ENCODE measurements at regions not wholly inside any gene's neighbourhood (a gene's known extent, or its start where the extent isn't known, plus 50 kb on each side); places are given as distances from the start of the nearest gene placed in this dataset.
A peak's percentile ranks its signal among the peaks of the same experiment; 100 is the strongest.
"Not testable (repeated sequence)": the region's sequence is repeated elsewhere in the genome, so short reads cannot be mapped to it uniquely, and the experiment has no call there.

DNA sequence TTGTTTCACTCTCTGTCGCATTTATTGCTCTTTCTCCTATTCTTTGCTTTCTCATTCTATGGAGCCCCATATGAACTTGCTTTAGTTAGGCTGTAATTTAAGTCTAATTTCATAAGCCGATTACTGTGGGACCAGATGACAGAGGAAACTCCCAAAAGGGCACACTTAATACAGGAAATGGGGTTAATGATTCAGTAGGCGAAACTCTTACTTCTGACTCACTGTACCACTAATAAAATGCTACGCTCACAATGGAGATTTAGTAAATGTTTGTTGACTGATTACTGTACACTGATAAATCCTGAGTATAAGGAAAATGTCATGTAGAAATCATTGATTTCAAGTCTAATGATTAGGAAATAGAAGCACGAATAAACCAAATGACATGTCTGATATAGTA, 276.4 kb downstream of the KLF5 start:
- DNase-seq (ENCODE audit: low spot score) = no peak

DNA sequence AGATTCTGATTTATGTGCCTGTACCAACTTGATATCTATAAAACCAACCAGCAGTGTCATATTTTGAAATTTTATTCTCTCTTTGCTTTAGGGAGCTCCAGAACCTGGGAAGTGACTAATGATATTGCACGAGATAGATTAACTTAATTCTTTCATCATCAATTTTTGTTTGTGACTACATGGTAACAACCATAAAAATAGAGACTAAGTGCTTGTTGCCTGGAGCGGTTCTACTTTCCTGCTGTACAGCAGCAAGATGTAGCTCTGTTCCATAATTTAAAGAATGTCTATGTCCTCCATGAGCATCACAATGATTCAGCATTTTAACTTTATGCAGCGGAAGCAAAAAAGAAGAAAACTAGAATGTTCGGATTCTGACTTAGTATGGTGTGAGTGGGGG, 275.6 kb downstream of the KLF5 start:
- no peak for DNase-seq (ENCODE audit: low spot score)

DNA sequence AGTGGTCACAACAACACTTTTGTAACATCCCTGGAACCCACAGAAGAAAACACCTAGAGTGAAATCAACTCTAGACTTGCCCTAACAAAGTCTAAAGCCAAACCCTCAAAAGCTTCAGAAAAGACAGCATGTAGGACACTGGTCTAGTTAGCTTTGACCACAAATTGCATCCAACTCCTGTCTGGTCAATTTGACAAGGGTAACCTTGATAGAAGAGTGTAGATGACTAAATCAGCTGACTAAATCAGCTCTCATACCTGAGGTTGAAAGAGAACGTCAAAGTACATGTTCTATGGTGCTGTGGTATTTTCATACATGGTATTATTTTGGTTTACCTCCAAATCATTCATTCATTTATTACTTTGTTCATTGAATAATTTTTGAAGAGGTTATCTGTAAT, 272.8 kb downstream of the KLF5 start:
- no peak for DNase-seq (ENCODE audit: low spot score)

DNA sequence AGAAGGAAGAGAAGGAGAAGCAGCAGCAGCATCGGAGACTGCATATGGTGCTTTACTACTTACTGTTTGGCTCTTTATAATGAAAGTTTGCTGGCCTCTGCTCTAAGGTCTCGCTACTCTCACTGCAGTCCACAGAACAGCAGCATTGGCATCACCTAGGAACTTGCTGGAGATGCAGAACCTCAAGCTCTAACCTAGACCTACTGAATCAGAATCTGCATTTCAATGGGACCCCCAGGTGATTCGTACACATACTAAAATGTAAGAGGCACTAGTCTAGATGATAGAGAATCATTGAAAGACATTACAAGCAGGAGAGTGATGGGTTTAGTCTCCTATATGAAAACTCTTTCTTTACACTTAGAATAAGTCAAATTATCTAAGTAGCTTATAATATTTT, 270.6 kb downstream of the KLF5 start:
- no peak for DNase-seq (ENCODE audit: low spot score)

DNA sequence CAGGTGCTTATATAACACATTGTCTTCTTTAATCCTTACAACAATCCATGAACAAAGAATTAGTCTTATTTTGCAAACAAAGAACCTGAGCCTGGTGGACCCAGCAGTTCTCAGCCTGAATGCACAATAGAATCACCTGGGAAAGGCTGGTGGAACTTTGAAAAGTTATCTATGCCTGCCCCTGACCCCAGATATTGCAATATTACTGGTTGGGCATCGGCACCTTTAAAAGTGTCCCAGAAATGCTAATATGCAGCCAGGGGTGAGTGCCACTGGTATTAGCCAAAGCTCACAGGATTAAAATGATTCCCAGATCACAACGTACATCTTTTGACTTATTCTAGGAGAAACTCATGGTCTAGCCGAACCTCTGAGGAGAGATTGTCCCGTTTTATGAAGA, 268.8 kb downstream of the KLF5 start:
- no peak for DNase-seq (ENCODE audit: low spot score)

DNA sequence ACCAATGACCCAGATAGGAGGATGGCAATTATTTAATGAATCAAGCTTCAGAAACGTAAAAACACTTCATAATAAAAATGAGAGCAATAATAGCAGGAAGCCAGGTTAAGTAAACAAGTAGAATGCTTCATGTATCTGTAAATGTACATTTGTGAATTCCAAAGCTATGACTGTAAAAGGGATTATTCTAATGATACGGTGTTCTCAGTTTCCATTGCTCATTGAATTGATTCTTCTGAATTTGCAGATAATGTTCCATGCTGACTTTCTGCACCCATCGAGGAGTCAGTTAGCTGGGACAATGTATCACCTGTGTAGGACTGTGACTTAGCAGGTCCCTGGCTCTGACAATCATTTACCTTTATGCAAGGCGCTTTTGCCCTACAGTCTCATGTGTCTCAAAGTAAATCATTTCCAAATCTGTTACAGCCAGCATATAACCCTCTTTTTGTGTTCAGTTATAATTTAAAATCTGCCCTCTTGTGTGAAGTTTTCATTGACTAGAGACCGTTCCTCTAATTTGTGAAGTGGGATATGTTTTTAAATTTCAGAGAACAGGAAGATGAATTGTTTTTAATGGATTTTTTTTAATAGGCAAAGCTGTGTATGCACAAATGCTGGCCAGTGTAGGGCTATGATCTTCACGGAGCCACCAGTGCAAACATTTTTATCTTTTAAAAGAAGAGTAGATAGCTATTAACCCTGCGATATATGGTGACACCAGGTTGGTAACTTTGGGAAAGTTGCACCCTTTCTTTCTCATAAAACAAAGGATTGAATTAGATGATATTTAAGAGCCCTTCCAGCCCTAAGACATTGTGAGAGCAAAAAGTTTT, 267.1 kb downstream of the KLF5 start:
- no peak for DNase-seq (ENCODE audit: low spot score)

DNA sequence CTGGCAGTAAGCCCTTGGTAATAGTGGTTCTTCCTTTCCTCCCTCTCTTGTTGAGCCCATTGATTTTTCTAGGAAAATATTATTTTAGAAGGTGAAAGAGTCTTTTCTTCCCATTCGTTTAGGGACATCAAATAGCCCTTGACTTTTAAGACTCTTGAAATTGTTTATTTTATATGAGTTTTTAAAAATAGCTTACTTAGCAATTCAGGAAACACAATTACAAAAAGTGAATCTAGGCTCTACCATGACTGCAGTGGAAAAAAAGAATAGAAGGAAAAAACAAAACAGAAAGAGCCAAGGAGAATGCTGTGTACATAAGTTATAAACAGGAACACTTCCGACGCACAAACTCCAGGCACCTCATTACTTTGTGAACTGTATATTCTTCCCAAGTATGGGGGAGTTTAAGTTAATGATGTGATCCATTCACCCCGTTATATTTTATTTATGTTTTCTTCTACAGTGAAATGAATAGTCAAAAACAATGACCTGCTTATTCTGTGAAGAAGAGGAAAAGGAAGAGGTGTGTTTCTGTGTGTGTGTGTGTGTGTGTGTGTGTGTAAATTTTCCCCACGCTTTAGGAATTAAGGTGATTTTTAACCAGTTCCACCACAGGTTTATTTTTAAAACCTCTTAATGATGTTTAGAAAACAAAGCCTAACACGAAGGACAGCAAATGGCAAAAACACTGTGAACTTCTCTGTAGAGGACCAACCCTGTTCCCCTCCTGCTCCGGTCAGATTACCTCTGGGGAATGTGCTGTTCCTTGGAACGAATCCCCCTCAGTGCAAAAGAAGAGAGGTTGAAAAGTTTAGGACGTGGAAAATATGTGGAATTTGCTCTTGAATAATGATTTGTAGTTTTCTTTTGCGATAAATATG, 266.3 kb downstream of the KLF5 start:
- no peak for DNase-seq (ENCODE audit: low spot score)

DNA sequence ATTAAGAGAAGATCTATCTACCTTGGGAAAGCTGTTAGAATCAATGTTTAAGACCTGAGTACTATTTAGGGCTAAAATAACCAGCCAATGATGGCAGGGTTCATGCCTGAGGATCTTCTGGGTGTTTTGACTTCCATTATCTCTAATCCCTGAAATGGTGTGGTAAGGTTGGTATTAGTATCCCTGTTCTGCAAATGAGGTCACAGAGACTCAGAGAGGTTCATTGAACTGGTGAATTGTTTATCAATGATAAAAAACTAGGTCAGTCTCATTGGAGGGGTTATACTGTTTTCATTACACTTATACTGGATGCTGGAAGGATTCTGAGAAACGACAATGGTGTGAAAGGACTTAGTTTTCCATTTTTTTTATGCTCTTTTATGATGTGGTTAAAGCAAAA, 264.8 kb downstream of the KLF5 start:
- DNase-seq (ENCODE audit: low spot score) = no peak

DNA sequence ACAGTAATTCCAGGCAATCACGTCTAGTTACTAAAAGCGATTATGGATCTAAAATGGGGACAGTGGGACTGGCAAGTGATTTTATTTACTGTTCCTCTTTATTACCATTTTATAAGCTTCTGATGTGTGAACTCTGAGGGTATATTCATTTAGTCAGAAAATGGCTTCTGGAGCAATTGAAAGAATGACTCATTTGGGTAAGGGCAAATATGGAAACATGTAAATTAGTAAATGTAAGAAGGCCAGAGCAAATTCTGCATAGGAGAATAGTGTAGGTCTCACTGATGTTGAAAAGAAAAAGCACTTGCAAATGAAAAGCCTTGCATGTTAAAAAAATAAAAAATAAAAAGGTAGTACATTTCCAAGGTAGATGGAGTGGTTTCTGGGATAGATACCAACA, 262.2 kb downstream of the KLF5 start:
- no peak for DNase-seq (ENCODE audit: low spot score)

DNA sequence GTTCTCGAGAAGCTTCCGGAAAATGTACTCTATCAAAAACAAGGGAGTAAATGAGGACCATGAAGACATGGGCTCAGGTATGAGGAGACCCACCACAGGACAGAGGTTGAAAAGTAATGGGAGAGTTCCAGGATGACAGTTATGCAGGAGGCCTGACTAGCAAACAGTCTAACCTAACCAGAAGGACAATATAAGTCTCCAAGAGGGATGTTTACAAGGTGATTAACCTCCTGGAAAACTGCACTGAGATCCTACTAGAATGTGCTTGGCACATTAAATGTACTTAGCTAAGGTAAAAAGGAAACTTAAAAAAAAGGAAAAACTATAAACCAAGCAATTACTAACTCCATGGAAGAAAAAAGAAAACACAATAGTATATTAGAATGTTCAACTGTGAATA, 258.3 kb downstream of the KLF5 start:
- DNase-seq (ENCODE audit: low spot score) = no peak

DNA sequence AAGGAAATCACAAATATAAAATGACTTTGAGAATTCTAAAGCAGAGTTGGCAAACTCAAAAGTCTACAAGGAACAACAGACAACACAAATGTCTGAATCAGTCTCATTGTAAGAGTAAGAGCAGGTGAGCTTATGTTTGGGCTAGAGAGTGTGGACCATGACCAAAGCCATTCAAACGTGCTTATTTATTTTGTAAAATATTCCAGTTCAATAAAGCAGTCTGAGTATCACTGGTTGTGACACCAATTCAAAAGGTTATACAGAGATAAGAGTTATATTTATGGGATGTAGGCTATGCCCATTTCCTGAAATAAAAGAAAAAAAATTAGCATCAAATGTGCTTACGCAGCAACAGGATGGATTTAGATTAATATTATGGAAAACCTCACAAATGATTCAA, 251.6 kb downstream of the KLF5 start:
- no peak for DNase-seq (ENCODE audit: low spot score)

DNA sequence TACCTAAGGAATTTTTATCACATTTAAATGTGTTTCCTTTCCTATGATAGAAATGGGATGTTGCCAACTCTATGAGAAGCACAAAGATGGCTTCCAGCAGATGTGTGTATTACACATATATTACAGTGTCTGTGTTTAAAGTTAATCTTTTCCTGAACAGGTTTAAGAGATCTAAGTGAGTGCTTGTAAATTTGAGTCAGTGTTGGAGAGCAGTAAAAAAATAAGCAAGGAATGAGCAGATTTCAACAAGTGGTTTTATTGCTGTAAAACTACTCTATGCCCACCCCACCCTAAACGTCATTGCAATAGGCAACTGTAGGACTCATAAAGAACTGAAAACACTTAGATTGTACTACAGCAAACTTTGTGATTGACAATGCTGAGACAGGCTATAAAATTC, 248.7 kb downstream of the KLF5 start:
- DNase-seq (ENCODE audit: low spot score) = no peak

DNA sequence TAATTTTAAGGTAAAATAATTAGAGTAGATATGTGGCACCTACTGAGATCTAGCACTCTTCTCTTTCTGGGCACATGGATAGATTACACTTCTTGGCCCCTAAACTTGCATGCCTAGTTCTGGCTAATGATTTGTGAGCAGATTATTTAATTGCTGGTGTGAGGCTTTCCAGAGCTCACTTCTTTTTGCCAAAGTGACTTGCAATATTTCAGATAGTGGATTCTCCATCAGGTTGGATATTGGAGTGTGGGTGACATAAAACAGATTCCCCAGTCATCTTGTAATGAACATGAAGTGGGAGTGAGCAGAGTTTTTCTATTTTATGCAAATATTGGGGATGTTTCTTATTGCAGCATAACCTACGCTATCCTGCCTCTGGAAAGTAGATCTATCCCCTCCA, 247.9 kb downstream of the KLF5 start:
- no peak for DNase-seq (ENCODE audit: low spot score)

DNA sequence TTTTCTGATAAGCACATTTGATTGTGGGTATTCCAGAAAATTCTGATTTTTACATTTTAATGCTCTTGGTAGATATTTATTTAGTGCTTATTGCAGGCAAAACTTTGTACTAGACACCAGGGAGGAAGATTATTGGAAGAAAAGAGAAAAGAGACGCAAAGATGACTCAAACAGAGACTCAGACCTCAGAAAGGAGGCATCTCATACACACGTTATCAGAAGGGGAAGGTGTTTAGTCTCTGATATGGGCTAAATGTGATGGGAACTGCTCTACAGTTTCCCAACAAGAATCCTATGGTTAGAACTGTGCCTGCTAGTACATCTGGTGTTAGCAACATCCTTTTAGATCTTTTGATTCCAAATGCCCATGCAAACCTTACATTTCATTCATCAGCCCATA, 245.6 kb downstream of the KLF5 start:
- no peak for DNase-seq (ENCODE audit: low spot score)

DNA sequence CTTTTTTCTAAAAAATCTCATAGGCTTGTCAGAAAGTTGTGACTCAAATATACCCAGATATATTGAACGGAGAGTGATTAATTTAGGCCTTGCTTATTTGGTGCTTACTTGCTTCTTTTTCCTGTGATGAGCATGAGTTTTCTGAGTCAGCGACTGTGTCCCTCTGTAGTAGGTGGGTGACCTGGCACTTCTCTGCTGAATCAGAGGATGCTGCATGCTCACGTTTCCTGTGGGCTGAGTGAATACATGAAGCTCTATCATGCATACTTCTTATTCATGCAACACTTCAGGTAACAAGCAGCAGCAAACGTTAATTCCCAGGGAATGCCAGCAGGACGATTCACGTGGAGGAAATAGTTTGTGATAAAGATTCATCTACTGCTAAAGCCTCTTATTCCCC, 245.0 kb downstream of the KLF5 start:
- peak; percentile 7 for DNase-seq (ENCODE audit: low spot score)

DNA sequence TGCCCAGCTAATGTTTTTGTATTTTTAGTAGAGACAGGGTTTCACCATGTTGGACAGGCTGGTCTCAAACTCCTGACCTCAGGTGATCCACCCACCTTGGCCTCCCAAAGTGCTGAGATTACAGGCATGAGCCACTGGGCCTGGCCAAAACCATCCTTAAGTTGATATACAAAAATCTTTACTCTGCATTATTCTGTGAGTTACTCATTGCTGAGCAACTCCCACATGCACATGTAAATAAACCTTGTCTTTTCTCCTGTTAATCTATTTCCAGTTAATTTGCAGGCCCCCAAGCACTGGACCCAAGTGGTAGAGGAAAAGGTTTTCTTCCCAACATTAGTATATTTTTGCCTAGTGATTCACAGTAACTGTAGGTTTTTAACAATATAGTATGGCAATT, 242.8 kb downstream of the KLF5 start:
- DNase-seq (ENCODE audit: low spot score) = not testable (repeated sequence)

DNA sequence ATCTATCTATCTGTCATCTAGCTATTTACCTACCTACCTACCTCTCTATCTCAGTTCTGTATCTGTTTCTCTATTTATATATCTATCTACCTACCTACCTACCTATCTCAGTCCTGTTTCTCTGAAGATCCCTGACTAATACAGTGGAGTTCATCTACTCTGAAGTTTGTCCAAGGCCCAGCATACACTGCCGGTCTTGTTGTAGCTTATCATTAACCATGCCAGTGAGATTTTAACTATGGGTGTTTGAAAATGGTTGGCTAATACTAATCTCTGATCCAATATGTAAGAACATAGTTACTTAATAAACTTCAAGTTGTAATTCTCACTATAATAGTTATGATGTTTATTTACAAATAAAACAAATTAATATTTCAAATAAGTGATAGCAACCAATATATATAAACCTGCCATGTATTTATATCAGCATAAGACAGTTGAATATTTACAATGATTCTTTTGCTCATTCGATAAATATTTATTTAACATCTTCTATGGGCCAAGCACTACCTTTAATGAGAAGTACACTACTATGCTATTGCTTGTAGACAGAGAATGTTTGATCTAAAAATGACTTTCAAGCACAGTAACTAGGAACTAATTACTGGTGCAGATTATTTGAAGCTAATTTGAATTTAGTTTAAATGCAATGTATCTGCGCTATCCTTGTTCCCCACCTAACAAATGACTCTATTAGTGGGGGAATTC, 242.1 kb downstream of the KLF5 start:
- no peak for DNase-seq (ENCODE audit: low spot score)

DNA sequence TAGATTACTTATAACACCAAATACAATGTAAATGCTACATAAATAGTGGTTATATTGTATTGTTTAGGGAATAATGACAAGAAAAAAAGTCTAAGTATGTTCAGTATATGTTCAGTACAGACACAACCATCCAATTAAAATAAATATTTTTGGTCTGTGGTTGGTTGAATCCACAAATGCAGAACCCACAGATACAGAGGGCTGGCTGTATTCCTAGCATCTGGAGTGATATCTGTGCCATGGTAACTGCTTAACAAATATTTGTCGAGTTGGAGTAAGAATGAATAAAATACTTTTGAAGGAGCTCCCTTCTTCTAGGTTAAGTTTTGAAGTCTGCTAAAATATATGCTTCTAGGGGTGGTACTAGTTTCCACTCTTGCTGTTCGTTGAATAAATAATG, 241.0 kb downstream of the KLF5 start:
- no peak for DNase-seq (ENCODE audit: low spot score)

DNA sequence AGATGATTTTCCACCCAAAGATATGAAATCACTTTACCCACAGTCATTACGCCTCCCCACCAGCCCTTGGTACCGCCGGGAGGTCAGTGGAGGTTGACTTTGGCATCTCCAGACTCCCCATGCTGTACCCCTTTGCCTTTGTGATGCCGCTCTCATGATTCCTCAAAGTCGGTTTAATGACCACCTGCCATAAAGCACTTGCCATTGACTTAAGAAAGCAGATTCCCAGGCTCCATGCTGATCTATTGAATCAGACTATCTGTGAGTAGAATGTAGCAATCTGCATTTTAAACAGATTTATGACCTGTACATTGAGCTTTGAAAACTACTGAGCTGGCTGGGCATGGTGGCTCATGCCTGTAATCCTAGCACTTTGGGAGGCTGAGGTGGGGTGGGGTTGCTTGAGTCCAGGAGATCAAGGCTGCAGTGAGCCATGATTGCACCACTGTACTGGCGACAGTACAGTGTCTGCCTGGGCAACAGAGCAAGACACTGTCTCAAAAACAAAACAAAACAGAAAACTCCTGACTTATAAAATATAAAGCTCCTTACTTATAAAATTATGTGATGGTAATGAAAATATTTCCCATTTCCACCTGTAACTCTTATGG, 235.2 kb downstream of the KLF5 start:
- DNase-seq (ENCODE audit: low spot score) = no peak

DNA sequence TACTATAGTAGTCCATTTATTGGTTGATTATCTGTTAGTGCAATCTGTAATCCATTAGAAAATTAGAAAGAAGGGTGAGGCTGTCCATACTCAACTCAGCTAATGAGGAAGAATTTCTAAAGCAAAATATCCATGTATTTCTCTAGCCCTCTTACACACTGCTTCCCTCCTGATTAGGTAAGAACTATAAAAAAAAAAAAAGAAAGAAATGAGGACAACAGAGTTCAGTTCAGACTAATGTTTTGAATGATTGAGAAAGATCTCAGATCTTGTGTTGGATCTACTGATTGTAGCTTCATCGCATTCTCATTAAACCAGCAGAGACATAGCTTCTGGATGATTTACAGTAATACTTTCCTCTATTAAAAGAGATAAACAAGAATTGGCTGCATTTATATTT, 233.3 kb downstream of the KLF5 start:
- DNase-seq (ENCODE audit: low spot score) = no peak

DNA sequence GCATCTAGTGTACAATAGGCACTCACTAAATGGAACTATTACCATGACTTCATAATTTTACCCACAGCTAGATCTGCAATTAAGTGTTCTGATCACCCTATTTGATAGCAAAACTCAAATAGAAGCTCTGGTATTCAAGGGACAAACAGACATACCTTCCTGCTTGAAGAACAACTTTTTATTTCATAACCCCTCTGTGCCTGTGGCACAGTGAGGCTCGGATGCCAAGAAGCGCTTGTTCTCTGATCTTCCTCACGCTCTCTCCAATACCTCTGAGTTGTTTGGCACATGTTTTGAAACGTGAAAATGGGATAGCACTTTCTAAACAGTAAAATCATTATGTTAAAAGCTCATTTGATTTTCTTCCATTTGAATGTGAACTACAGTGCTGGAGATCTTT, 232.0 kb downstream of the KLF5 start:
- no peak for DNase-seq (ENCODE audit: low spot score)

DNA sequence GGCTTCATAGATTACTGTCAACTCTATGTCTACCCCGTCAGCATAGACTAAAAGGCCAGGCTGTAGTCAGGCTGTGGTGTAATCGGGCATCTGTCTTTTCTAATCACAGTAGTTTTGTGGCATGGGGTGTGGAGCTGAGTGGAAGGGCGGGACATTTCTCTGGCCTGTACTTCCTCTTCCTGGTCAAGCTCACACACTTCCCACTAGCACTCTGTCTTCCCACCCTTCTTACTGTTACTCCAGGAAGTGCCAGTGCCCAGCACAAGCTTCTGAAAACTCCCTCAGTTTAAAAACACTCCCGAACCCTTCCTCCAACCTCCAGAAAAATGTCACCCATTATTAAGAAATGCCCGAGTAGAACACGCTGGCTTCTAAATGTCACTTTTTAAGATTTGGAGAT, 229.8 kb downstream of the KLF5 start:
- no peak for DNase-seq (ENCODE audit: low spot score)

Data from CD4-positive, alpha-beta T cell treated with Interleukin-15 for 4 hours (primary cell).